H1 (cell line): ENCODE measurements at regions not wholly inside any gene's neighbourhood (a gene's known extent, or its start where the extent isn't known, plus 50 kb on each side); places are given as distances from the start of the nearest gene placed in this dataset.

Experiments
- BCL11A ChIP-seq, 2 experiments: IDR thresholded peaks; one replicate each; pipeline ENCODE4 v1.6.1; 2011; ENCODE audit warnings: low read depth in 2 of 2, low read length in 2 of 2, mild to moderate bottlenecking in 2 of 2
- GABPA ChIP-seq: IDR thresholded peaks from 2 replicates; pipeline ENCODE4 v1.6.1; 2011; ENCODE audit warnings: mild to moderate bottlenecking, low read length, moderate library complexity, borderline replicate concordance; ENCODE audit not compliant: insufficient read depth
- SIX5 ChIP-seq: IDR thresholded peaks from 2 replicates; pipeline ENCODE4 v1.6.1; 2011; ENCODE audit warnings: mild to moderate bottlenecking, low read depth, low read length

DNA sequence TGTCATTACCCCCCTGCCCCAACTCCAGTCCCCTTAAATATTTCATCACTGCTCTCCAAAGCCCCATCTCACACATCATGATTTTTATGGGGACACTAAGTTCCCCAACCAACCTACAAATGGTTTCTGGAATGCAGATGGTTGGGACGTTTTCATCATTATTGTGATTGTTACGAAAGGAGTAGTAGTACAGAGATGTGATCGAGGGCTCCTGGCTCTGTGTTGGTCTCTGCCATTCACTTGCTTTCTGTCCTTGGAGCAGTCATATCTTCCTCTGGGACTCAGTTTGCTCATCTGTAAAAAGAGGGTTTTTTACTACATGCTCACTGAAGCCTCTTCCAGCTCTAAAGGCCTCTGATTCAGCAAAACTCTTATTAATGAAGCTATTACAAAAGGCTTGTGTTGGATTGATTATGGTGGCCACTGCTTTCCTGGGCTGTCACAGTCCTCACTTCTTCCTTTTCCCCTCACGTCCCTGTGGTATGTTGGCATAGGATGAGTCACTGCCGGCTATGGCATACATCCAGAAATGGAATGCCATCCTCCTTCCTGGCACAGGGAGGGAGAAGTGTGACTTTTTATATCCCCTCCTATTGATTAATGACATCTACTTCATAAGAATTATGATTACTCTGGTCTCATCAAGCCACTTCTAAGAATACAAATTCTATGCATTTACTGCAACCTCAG lies 593.7 kb downstream of the METTL15 start (continued):
- no peak for TF ChIP-seq GABPA
- no peak for TF ChIP-seq SIX5
- TF ChIP-seq BCL11A (IDR thresholded peaks at IDR 0.05; ENCODE audit: low read depth in 2 of 2, low read length in 2 of 2) = no peak
